H1 (cell line): ENCODE measurements at regions not wholly inside any gene's neighbourhood (a gene's known extent, or its start where the extent isn't known, plus 50 kb on each side); places are given as distances from the start of the nearest gene placed in this dataset.

ENCODE experiments used
- ASH2L ChIP-seq: fragments of 200-600, 300-600 bp; sonication (generic); IDR thresholded peaks from one replicate; pipeline ENCODE4 v1.7.1; 2017; ENCODE audit warnings: low read length
- BRCA1 ChIP-seq: IDR thresholded peaks from 2 replicates; pipeline ENCODE4 v1.6.1; 2012; ENCODE audit warnings: low read depth, low read length, improper control_type of control experiment
- CHD7 ChIP-seq: fragments of 300-600 bp; sonication (generic); IDR thresholded peaks from 2 replicates; pipeline ENCODE4 v1.7.1; 2012; ENCODE audit warnings: low read length, moderate library complexity, mild to moderate bottlenecking, inconsistent platforms; ENCODE audit not compliant: insufficient replicate concordance
- CTBP2 ChIP-seq: IDR thresholded peaks from 2 replicates; pipeline ENCODE4 v1.7.0; 2011; ENCODE audit warnings: borderline replicate concordance, mild to moderate bottlenecking, moderate library complexity, mixed read lengths, low read length; ENCODE audit not compliant: insufficient read depth, insufficient read length
- FOSL1 ChIP-seq: IDR thresholded peaks from 2 replicates; pipeline ENCODE4 v1.6.1; 2011; ENCODE audit warnings: mild to moderate bottlenecking, low read depth, low read length, moderate library complexity; ENCODE audit not compliant: insufficient read depth
- HDAC6 ChIP-seq: IDR thresholded peaks from one replicate; pipeline ENCODE4 v1.7.1; 2012; ENCODE audit warnings: low read depth, mild to moderate bottlenecking, inconsistent platforms, low read length, moderate library complexity
- JUN ChIP-seq: IDR thresholded peaks from 2 replicates; pipeline ENCODE4 v1.6.1; 2011; ENCODE audit warnings: low read depth, mild to moderate bottlenecking, improper control_type of control experiment, low read length
- MAFK ChIP-seq: IDR thresholded peaks from 2 replicates; pipeline ENCODE4 v1.6.1; 2012; ENCODE audit warnings: low read depth, mild to moderate bottlenecking, improper control_type of control experiment, low read length
- PHF8 ChIP-seq: fragments of 200-600 bp; sonication (generic); conservative IDR thresholded peaks from 2 replicates; pipeline ENCODE4 v1.7.1; 2012; ENCODE audit warnings: low read depth, mild to moderate bottlenecking, inconsistent platforms, low read length, moderate library complexity
- RFX5 ChIP-seq: IDR thresholded peaks from 2 replicates; pipeline ENCODE4 v1.6.1; 2011; ENCODE audit warnings: low read depth, low read length, improper control_type of control experiment, borderline replicate concordance
- SIRT6 ChIP-seq: IDR thresholded peaks from one replicate; pipeline ENCODE4 v1.7.1; 2012; ENCODE audit warnings: low read length, inconsistent platforms
- SIX5 ChIP-seq: IDR thresholded peaks from 2 replicates; pipeline ENCODE4 v1.6.1; 2011; ENCODE audit warnings: mild to moderate bottlenecking, low read depth, low read length
- SP4 ChIP-seq: IDR thresholded peaks from 2 replicates; pipeline ENCODE4 v1.6.1; 2012; ENCODE audit warnings: low read length, inconsistent platforms

- TF ChIP-seq CHD7 (no peak), HDAC6 (no peak), BRCA1 (no peak), JUN (no peak), FOSL1 (no peak), MAFK (no peak), CTBP2 (no peak), PHF8 (no peak), SIRT6 (no peak), SP4 (no peak), ASH2L (no peak), RFX5 (no peak), SIX5 (no peak)
Observed at GRCh38 chr10:89144836-89145235, 62.3 kb downstream of the CH25H start (continued).
